ENCODE measurements at regions not wholly inside any gene's neighbourhood (a gene's known extent, or its start where the extent isn't known, plus 50 kb on each side); places are given as distances from the start of the nearest gene placed in this dataset.

DNA sequence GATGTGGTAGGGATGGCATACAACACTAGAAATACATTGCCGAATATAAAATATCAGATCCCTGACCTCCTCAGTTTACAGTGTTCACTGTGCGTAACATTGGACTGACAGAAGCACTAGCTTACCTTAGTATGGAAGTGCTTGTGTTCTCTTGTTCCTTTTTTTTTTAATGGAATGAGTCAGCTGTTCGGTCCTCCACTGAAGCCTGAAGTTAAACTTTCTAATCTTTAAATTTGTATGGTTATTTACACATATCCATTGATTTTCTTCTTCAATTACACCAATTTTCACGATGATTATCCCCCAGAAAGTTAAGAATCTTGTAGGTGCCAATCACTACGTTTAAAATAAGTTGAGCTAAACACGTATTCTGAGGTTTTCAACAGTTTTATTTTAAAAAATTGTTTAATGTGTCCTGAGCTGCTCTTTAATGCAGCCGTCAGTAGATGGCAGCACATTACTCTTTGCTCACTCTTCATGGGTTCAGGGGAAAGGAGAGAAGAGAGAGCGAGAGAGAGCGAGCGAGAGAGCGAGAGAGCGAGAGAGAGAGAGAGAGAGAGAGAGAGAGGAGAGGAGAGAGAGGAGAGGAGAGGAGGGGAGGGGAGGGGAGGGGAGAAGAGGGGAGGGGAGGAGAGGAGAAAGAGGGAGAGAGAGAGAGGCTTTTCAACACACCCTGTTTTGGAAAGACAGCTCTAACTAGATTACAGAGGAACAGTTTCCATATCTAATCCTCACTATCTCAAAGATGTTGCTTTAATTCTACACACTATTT is 134.7 kb upstream of the SCAF11 start:
- TF ChIP-seq POLR2A (IDR thresholded peaks at IDR 0.05): no peak
- TF ChIP-seq, protein P1, sequence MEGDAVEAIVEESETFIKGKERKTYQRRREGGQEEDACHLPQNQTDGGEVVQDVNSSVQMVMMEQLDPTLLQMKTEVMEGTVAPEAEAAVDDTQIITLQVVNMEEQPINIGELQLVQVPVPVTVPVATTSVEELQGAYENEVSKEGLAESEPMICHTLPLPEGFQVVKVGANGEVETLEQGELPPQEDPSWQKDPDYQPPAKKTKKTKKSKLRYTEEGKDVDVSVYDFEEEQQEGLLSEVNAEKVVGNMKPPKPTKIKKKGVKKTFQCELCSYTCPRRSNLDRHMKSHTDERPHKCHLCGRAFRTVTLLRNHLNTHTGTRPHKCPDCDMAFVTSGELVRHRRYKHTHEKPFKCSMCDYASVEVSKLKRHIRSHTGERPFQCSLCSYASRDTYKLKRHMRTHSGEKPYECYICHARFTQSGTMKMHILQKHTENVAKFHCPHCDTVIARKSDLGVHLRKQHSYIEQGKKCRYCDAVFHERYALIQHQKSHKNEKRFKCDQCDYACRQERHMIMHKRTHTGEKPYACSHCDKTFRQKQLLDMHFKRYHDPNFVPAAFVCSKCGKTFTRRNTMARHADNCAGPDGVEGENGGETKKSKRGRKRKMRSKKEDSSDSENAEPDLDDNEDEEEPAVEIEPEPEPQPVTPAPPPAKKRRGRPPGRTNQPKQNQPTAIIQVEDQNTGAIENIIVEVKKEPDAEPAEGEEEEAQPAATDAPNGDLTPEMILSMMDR (IDR thresholded peaks at IDR 0.05): peak; percentile 38 to 64 (median 58)

All from right lobe of liver (tissue), 4 donors.